Esophagus (tissue), 2 donors: ENCODE measurements at regions not wholly inside any gene's neighbourhood (a gene's known extent, or its start where the extent isn't known, plus 50 kb on each side); places are given as distances from the start of the nearest gene placed in this dataset.

Experiments
- H3K27ac ChIP-seq, 2 donors: one replicate each; pipeline ENCODE4 v1.5.1; 2013; ENCODE audit warnings: low read depth in 2 of 2, mild to moderate bottlenecking in 2 of 2, inconsistent platforms in 1 of 2, low read length in 1 of 2, moderate library complexity in 1 of 2
- H3K27me3 ChIP-seq, 2 donors: one replicate each; pipeline ENCODE4 v1.6.1; 2013; ENCODE audit warnings: low read length in 2 of 2, control low read depth in 1 of 2, mild to moderate bottlenecking in 1 of 2; ENCODE audit not compliant: insufficient read depth in 2 of 2, control insufficient read depth in 1 of 2
- H3K36me3 ChIP-seq, 2 donors: one replicate each; pipeline ENCODE4 v1.6.1; 2013; ENCODE audit warnings: low read length in 1 of 2; ENCODE audit not compliant: control insufficient read depth in 2 of 2, insufficient read depth in 2 of 2
- H3K4me1 ChIP-seq, 2 donors: one replicate each; pipeline ENCODE4 v1.6.1; 2013; ENCODE audit warnings: low read length in 1 of 2; ENCODE audit not compliant: control insufficient read depth in 2 of 2, insufficient read depth in 2 of 2
- H3K4me3 ChIP-seq, 2 donors: one replicate each; pipeline ENCODE4 v1.5.1; 2013; ENCODE audit warnings: low read length in 2 of 2, mild to moderate bottlenecking in 2 of 2, low read depth in 1 of 2, moderate library complexity in 1 of 2
- H3K9me3 ChIP-seq, 2 donors: one replicate each; pipeline ENCODE4 v1.6.1; 2013; ENCODE audit warnings: mild to moderate bottlenecking in 2 of 2, low read depth in 1 of 2, low read length in 1 of 2, moderate library complexity in 1 of 2; ENCODE audit not compliant: control insufficient read depth in 2 of 2, insufficient read depth in 1 of 2
- WGBS, 2 donors: extraction: QIAGEN DNeasy Blood & Tissue Kit; methylation state at CpG; one replicate each; pipeline ENCODE4 v1.1.7; 2013; 5-methylcytosine and 5-hydroxymethylcytosine counted together
- donor health status: healthy with polysubstance abuse.
- donor health status: Bipolar disorder and iron deficiency.

DNA sequence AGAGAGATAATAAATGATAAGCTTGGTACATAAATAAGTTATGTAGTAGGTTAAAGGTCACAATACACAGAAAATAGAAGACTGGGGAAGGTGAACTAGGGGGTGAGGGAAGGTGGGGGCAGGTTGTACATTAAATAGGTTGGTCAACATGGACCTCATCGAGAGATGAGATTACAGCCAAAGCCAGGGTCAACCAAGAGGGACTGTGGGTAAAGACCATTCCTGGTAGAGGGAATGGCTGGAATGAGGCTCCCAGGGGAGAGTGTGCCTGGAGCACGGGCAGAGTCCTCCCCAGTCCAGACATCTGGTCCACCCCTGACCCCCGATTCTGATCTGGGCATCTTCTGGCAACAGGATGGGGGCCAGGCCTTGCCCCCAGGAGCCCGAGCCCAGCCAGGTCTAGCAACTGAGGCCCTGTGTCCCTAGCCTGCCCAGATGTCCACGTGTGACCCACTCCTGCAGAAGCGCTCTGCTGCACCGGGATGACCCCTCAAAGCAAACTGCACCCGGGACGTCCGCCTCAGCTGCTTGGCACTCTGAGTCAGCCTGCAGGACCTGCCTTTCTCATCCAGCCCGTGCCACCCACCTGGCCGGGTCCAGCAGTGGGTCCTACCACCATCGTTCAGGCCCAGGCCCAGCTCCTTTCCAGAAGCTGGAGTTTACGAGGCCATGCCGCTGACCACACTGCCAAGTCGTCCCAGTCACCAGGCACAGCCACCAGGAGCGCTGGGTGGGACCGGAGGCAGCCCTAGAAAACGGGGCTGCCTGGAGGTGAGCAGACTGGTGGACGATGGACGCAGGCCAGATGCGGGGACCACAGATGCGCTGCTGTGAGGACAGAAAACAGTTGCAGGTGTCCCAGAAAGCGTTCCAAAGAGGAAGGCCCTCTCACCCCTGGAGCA, 56.2 kb upstream of the ID2 start:
- no peak overlapping the region for H3K27ac ChIP-seq
- no peak overlapping the region for H3K4me3 ChIP-seq
- H3K27me3 ChIP-seq = no peaks in the 10 kb centered on the region
- WGBS, 2 donors = 89% methylated on average over 24 of the region's 24 CpGs
- no peaks in the 10 kb centered on the region for H3K9me3 ChIP-seq
- no peaks in the 10 kb centered on the region for H3K4me1 ChIP-seq
- no peaks in the 10 kb centered on the region for H3K36me3 ChIP-seq

DNA sequence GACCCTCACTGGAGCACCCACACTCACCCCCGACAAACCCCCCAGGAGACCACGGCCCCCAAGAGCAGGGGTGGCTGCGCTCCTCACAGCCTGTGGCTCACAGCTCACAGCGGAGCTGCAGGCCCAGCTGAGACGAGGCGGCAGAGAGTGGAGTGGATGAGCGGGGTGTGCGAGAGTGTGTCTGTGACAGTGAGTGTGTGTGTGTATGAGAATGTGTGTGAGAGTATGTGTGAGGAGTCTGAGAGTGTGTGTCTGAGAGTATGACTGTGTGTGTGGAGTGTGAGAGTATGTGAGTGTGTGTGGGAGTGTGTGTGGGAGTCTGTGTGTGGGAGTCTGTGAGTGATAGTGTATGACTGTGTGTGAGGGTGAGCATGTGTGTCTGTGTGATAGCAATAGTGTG, 55.3 kb upstream of the ID2 start:
- H3K4me1 ChIP-seq = no peaks in the 10 kb centered on the region
- H3K27me3 ChIP-seq = no peaks in the 10 kb centered on the region
- H3K27ac ChIP-seq = no peak overlapping the region
- no peak overlapping the region for H3K4me3 ChIP-seq
- 96 to 97% methylated on average over 8 of the region's 8 CpGs for WGBS, 2 donors
- H3K9me3 ChIP-seq = no peaks in the 10 kb centered on the region
- no peaks in the 10 kb centered on the region for H3K36me3 ChIP-seq

GRCh38 chr2:8627019-8627691, 54.7 kb upstream of the ID2 start:
- no peak overlapping the region for H3K4me3 ChIP-seq
- no peaks in the 10 kb centered on the region for H3K4me1 ChIP-seq
- 80 to 94% methylated on average over 20 of the region's 20 CpGs for WGBS, 2 donors
- H3K27me3 ChIP-seq = no peaks in the 10 kb centered on the region
- no peaks in the 10 kb centered on the region for H3K9me3 ChIP-seq
- no peaks in the 10 kb centered on the region for H3K36me3 ChIP-seq
- no peak overlapping the region for H3K27ac ChIP-seq

GRCh38 chr2:8627692-8628085, 54.2 kb upstream of the ID2 start:
- no peaks in the 10 kb centered on the region for H3K9me3 ChIP-seq
- H3K36me3 ChIP-seq = no peaks in the 10 kb centered on the region
- H3K4me1 ChIP-seq = no peaks in the 10 kb centered on the region
- 82 to 90% methylated on average over 14 of the region's 14 CpGs for WGBS, 2 donors
- H3K4me3 ChIP-seq = no peak overlapping the region
- H3K27ac ChIP-seq = no peak overlapping the region
- H3K27me3 ChIP-seq = no peaks in the 10 kb centered on the region

DNA sequence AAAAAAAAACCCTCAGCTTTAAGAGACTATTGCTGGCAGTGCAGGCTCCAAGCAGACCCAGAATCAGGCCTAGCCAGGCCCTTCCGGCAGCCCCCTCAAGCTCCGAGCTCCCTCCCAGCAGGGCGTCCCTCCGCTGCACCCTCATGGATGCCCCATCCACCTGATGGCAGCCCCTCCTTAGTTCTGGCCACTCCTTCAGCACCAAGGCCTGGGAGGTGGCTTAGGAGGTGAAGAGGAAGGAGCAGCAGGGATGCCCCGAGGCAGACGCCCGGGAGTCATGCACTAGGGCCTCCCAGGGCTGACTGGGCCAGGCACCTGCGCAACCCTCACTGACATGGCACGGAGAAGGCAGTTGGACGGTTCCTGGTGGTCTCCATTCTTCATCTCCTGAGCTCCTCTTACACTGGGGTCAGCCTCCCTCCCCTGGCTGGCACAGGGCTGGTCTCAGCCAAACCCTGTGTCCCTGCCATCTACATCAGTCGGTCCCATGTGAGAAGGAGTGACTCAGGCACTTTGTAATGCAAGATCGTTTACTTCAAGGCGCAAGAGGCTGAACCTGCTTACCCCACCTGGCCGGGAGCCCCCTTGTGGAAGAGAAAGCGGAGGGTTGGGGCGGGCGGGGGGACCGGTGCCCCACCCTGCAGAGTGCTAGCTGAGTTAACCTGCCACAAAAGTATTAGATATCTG, 53.5 kb upstream of the ID2 start:
- no peaks in the 10 kb centered on the region for H3K36me3 ChIP-seq
- H3K27me3 ChIP-seq = no peaks in the 10 kb centered on the region
- no peak overlapping the region for H3K4me3 ChIP-seq
- H3K4me1 ChIP-seq = no peaks in the 10 kb centered on the region
- H3K9me3 ChIP-seq = no peaks in the 10 kb centered on the region
- no peak overlapping the region for H3K27ac ChIP-seq
- 71 to 72% methylated on average over 17 to 18 of the region's 18 CpGs for WGBS, 2 donors

GRCh38 chr2:8628866-8629209, 53.0 kb upstream of the ID2 start:
- Histone ChIP-seq H3K36me3 (no peaks in the 10 kb centered on the region), H3K4me3 (no peak overlapping the region), H3K4me1 (no peaks in the 10 kb centered on the region), H3K27ac (no peak overlapping the region), H3K9me3 (no peaks in the 10 kb centered on the region), H3K27me3 (no peaks in the 10 kb centered on the region)
- WGBS, 2 donors = 80 to 83% methylated on average over 6 of the region's 6 CpGs

DNA sequence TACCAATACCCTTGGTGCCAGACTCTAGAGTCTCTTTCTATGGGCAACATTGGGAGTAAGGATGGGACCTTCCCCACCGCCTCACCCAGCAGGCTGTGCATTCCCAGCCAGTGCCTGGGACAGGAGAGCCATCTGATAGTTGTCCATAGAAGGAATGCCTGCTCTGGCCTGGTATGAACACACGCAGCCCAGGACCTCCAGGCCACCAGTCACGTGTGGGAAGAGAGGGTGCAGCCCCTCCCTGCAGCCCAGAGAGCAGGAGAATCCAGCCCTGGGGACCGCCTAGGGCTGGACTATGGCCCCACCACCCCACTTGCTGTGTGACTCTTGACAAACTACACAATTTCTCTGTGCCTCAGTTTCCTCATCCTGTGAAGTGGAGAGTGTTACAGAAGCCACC, 52.5 kb upstream of the ID2 start:
- no peak overlapping the region for H3K27ac ChIP-seq
- WGBS, 2 donors = 82 to 84% methylated on average over 4 of the region's 4 CpGs
- H3K27me3 ChIP-seq = no peaks in the 10 kb centered on the region
- H3K4me3 ChIP-seq = no peak overlapping the region
- H3K9me3 ChIP-seq = no peaks in the 10 kb centered on the region
- no peaks in the 10 kb centered on the region for H3K4me1 ChIP-seq
- no peaks in the 10 kb centered on the region for H3K36me3 ChIP-seq

- H3K4me3 ChIP-seq = no peak overlapping the region
- H3K27me3 ChIP-seq = no peaks in the 10 kb centered on the region
- WGBS, 2 donors = 75 to 87% methylated on average over 21 of the region's 21 CpGs
- H3K36me3 ChIP-seq = no peaks in the 10 kb centered on the region
- H3K27ac ChIP-seq = no peak overlapping the region
- H3K4me1 ChIP-seq = no peaks in the 10 kb centered on the region
- no peaks in the 10 kb centered on the region for H3K9me3 ChIP-seq
Observed at GRCh38 chr2:8630676-8631464, 51.0 kb upstream of the ID2 start.

GRCh38 chr2:8631465-8632005, 50.3 kb upstream of the ID2 start:
- Histone ChIP-seq H3K4me1 (no peaks in the 10 kb centered on the region), H3K27me3 (no peaks in the 10 kb centered on the region), H3K4me3 (no peak overlapping the region), H3K27ac (no peak overlapping the region), H3K36me3 (no peaks in the 10 kb centered on the region), H3K9me3 (no peaks in the 10 kb centered on the region)
- 78 to 79% methylated on average over 10 of the region's 10 CpGs for WGBS, 2 donors
